Activated naive CD4-positive, alpha-beta T cell treated with anti-CD3 and anti-CD28 coated beads, Interleukin-2, amount 50 U/mL, for 72 hours (primary cell): ENCODE measurements at regions not wholly inside any gene's neighbourhood (a gene's known extent, or its start where the extent isn't known, plus 50 kb on each side); places are given as distances from the start of the nearest gene placed in this dataset.
"Not testable (repeated sequence)": the region's sequence is repeated elsewhere in the genome, so short reads cannot be mapped to it uniquely, and the experiment has no call there.

ENCODE experiments used
- ATAC-seq, 2 donors: fragments of 150-1000 bp; cut with Tn5 transposase; 2 replicates each; pipeline ENCODE4 v1.10.0; 2021; ENCODE audit warnings: mild to moderate bottlenecking in 2 of 2, moderate library complexity in 2 of 2
- DNase-seq, 2 donors: peaks; one replicate each; pipeline ENCODE4 v3.0.0; 2021 to 2022; ENCODE audit warnings: low spot score in 2 of 2
- H3K27ac Mint-ChIP-seq, 2 donors: one replicate each; pipeline ENCODE4 v1.8.0; 2022; ENCODE audit warnings: mild to moderate bottlenecking in 2 of 2, mixed read lengths in 2 of 2
- H3K36me3 Mint-ChIP-seq, 2 donors: one replicate each; pipeline ENCODE4 v1.8.0; 2022; ENCODE audit warnings: mixed read lengths in 2 of 2
- H3K9me3 Mint-ChIP-seq, 2 donors: one replicate each; pipeline ENCODE4 v1.8.0; 2022; ENCODE audit warnings: mixed read lengths in 2 of 2

DNA sequence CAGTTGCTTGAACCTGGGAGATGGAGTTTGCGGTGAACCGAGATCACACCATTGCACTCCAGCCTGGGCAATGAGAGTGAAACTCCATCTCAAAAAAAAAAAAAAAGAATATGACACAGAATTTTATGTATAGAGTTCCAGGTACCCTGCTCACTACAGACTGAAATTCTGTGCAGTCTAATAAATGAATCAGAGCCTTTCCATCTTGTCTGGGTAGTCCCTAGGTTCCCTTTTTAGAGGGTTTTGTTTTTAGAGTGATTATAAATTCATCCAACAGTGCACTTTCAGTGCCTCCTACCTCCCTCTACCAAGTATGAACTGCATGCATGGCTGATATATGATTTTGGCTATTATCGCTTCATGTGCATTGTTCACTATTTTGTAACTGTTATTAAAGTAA, 107.9 kb upstream of the FBXO28 start:
- H3K36me3 Mint-ChIP-seq: peaks cover 4 to 15% of the 10 kb centered on the region in 2 donors
- not testable (repeated sequence) for DNase-seq, ATAC-seq, H3K9me3 Mint-ChIP-seq, H3K27ac Mint-ChIP-seq

- H3K9me3 Mint-ChIP-seq, ATAC-seq: not testable (repeated sequence)
- H3K36me3 Mint-ChIP-seq: peaks cover 4 to 15% of the 10 kb centered on the region in 2 donors
- DNase-seq: peak in 1 of 2 donors; percentile 45
- peak overlapping the region in 1 of 2 donors; percentile 63 for H3K27ac Mint-ChIP-seq
Observed at GRCh38 chr1:224004552-224005315, 109.2 kb upstream of the FBXO28 start.

DNA sequence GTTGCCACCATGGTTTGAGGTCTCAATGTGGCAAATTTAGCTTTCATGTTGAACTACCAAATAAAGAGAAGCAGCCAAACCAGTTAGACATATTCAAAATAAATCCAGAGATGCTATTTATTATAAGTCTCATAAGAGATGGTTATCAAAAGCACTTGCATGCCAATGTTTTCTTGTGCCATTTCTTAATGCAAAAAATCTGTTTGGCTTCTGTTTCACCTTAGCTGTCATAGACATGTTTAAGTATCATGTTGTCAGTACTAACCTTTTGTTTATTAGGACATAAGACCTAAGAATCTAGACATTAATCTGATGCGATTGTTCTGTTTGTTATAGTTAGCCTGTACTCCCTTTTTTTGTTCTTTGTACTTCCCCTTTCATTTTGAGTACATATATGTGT, 110.0 kb upstream of the FBXO28 start:
- not testable (repeated sequence) for ATAC-seq, DNase-seq, H3K9me3 Mint-ChIP-seq, H3K27ac Mint-ChIP-seq
- peaks cover 4 to 15% of the 10 kb centered on the region in 2 donors for H3K36me3 Mint-ChIP-seq

- not testable (repeated sequence) for ATAC-seq, H3K36me3 Mint-ChIP-seq, H3K27ac Mint-ChIP-seq, H3K9me3 Mint-ChIP-seq, DNase-seq
Observed at GRCh38 chr1:224001757-224002156, 112.2 kb upstream of the FBXO28 start.

- not testable (repeated sequence) for H3K27ac Mint-ChIP-seq, ATAC-seq, H3K36me3 Mint-ChIP-seq, H3K9me3 Mint-ChIP-seq, DNase-seq
Observed at GRCh38 chr1:223999761-224000160, 114.2 kb upstream of the FBXO28 start.

GRCh38 chr1:223998676-223999455, 115.0 kb upstream of the FBXO28 start:
- H3K9me3 Mint-ChIP-seq, H3K27ac Mint-ChIP-seq, DNase-seq, H3K36me3 Mint-ChIP-seq, ATAC-seq: not testable (repeated sequence)

DNA sequence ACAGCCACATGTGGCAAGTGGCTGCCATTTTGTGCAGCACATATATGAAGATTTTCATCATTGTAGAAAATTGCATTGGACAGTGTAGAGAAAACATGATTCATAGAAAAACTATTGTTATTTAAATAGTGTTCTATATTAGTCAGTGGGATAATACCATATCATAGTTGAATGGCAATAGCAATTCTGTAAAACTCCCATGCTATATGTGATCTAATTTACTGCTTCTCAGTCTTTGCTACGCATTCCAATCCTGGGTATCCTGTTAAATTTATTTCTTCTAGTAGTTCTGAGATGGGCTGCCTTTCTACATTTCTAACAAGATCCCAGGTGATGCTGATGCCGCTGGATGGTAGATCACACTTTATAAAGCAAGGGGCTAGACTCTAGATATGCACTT, 117.5 kb upstream of the FBXO28 start:
- ATAC-seq, H3K9me3 Mint-ChIP-seq, DNase-seq, H3K27ac Mint-ChIP-seq, H3K36me3 Mint-ChIP-seq: not testable (repeated sequence)

DNA sequence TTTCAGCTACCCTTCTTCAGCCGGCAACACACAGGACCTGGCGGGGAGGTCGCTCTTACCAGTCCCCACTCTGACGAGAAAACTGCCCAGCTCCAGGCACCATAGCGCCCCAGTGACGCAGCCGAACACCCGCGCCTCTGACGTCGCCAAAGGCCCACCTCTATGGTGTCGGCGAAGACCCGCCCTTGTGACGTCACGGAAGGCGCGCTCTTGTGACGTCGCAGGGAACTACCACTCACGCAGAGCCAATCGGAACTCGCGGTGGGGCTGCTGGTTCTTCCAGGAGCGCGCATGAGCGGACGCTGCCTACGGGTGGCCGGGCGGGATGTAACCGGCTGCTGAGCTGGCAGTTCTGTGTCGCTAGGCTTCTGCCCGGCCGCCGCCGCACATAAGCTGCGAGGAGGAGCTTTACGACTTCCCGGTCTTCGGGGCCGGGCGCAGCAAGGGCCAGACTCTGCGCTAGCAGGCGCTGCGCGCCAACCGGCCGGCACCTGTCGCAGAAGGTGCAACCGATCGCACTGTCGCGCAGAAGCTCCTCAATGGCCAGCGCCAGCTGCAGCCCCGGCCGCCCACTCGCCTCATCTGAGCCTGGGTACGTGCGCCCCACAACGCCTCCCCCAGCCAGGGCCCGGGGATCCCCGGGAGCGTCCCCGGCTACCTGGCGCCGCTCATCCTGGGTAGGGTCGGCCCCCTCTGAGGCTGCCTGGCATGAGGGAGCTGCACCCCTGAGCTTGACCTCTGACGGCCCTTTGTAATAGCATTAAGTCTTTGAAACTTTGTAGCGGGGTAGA, 121.3 kb upstream of the FBXO28 start:
- DNase-seq (peak; percentile 98 to 100), ATAC-seq (peak; percentile 99)
- not testable (repeated sequence) for H3K36me3 Mint-ChIP-seq, H3K9me3 Mint-ChIP-seq
- H3K27ac Mint-ChIP-seq: peak overlapping the region; percentile 97 to 99

DNA sequence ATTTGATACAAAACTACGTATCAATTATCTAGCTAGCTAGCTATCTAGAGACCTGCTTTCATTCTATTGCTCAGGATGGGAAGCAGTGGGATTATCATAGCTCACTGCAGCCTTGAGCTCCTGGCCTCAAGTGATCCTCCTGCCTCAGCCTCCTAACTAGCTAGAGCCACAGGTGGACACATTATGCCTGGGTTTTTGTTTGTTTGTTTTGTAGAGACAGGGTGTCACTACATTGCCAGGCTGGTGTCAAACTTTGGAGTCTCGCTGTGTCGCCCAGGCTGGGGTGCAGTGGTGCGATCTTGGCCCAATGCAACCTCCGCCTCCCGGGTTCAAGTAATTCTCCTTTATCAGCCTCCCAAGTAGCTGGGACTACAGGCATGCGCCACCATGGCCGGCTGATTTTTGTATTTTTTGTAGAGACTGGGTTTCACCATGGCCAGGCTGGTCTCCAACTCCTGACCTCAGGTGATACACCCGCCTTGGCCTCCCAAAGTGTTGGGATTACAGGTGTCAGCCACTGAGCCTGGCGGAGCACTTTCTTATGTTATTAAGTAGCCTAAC, 122.5 kb upstream of the FBXO28 start:
- not testable (repeated sequence) for ATAC-seq, H3K27ac Mint-ChIP-seq, DNase-seq, H3K36me3 Mint-ChIP-seq, H3K9me3 Mint-ChIP-seq

DNA sequence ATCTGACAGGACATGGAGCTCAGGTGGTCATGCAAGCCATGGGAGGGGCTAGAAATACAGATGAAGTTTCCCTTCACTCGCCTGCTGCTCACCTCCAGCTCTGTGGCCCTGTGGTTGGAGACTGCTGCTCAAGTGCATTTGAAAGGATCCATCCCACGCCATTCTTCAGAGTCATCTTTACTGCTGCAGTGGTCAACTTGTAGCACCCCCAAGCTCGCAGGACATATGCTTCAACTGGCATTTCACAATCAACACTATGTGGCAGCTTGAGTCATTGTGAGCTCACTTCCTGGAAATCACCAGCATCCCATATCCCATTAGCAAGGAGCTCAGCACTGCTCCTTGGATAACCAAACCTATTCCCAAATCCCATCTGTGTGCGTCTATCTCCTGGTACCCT, 116.2 kb upstream of the TP53BP2 start:
- H3K27ac Mint-ChIP-seq, H3K9me3 Mint-ChIP-seq, ATAC-seq, DNase-seq, H3K36me3 Mint-ChIP-seq: not testable (repeated sequence)

DNA sequence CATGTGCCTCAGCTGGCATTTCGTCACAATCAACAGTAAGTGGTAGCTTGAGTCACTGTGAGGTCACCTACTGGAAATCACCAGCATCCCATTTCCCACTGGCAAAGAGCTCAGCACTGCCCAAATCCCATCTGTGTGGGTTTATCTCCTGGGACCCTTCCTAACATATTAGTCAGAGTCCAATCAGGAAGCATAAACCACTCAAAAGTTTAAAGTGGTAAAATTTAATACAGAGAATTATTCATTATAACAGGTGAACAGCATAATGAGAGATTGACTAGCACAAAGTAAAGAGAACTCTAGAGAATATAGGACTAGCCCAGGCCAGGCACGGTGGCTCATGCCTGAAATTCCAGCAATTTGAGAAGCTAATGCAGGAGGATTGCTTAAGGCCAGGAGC, 107.1 kb upstream of the TP53BP2 start:
- not testable (repeated sequence) for ATAC-seq, H3K27ac Mint-ChIP-seq, H3K36me3 Mint-ChIP-seq, H3K9me3 Mint-ChIP-seq, DNase-seq

- not testable (repeated sequence) for ATAC-seq, DNase-seq
Observed at GRCh38 chr1:223951551-223951950, 105.8 kb upstream of the TP53BP2 start.

DNA sequence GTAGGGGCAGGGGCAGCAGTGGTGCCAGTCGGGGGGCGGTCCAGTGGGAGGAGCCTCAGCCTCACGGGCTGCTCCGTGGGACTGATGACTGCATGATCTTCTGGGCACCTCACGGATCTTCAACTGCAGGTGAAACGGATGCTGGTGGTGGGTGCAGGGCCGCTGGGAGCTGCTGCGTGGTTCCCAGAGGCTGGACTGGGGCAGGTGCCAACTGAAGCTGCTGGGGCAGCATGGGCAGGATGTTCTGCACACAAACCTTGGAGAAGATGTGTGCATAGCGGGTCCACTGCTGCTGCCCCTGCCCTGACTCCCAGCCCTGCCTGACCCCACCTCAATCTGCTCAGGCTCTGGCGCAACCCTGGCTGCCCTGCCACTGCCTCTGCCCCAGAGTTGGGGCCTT, 104.2 kb upstream of the TP53BP2 start:
- H3K9me3 Mint-ChIP-seq, ATAC-seq, H3K27ac Mint-ChIP-seq, DNase-seq, H3K36me3 Mint-ChIP-seq: not testable (repeated sequence)

More at GRCh38 chr1:223951551-223951950, 105.8 kb upstream of the TP53BP2 start:
- H3K9me3 Mint-ChIP-seq, H3K36me3 Mint-ChIP-seq: not testable (repeated sequence)
- H3K27ac Mint-ChIP-seq: peak overlapping the region in 1 of 2 donors; percentile 63

GRCh38 chr1:223948041-223948440, 102.3 kb upstream of the TP53BP2 start:
- DNase-seq, H3K9me3 Mint-ChIP-seq, H3K27ac Mint-ChIP-seq, H3K36me3 Mint-ChIP-seq, ATAC-seq: not testable (repeated sequence)

DNA sequence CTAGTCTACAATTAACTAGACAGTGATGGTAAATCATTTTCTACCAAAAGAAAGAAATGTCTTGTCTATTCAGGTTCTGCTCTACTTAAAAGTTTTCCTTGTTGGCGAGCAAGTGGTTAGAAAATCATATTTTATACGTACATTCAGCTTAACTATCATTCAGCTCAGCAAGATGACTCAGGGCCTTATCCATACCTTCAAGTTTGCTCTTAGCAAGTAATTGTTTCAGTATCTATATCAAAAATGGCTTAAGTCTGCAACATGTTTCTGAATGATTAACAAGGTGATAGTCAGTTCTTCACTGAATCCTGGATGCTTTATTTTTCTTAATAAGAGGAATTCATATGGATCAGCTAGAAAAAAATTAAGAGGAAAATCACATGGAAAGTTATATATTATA, 90.8 kb upstream of the TP53BP2 start:
- H3K9me3 Mint-ChIP-seq, ATAC-seq, DNase-seq, H3K27ac Mint-ChIP-seq, H3K36me3 Mint-ChIP-seq: not testable (repeated sequence)

DNA sequence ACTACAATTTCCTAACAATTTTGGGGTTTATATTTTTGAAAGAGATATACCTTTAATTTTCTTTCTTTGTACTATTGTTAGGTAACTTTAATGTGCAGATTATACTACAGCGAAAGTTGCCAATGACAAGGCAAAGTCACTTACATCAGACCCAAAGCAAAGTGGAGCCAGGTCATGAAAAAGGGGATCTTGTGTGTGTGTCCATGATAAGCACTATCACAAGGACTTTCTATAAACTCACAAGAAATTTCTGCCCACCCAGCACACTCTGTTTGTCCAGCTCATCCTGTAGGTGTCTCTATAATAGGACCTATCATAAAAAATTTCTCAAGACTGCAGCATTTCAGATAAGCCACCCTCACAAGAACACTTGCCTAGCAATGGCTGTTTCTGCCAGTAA, 85.7 kb upstream of the TP53BP2 start:
- not testable (repeated sequence) for DNase-seq, ATAC-seq, H3K27ac Mint-ChIP-seq, H3K36me3 Mint-ChIP-seq, H3K9me3 Mint-ChIP-seq
